ENCODE measurements at regions not wholly inside any gene's neighbourhood (a gene's known extent, or its start where the extent isn't known, plus 50 kb on each side); places are given as distances from the start of the nearest gene placed in this dataset.

- H3K9me3 ChIP-seq (ENCODE audit: control insufficient read depth, low read length) = no peaks in the 10 kb centered on the region
- no peak overlapping the region for H3K27ac ChIP-seq (ENCODE audit: insufficient read depth, low read length, poor library complexity, severe bottlenecking)
- H3K4me3 ChIP-seq (ENCODE audit: insufficient read depth, low read depth, low read length, poor library complexity, severe bottlenecking) = no peak overlapping the region
- no peaks in the 10 kb centered on the region for H3K4me1 ChIP-seq (ENCODE audit: control insufficient read depth, insufficient read depth, low read length, poor library complexity, severe bottlenecking)
- no peaks in the 10 kb centered on the region for H3K27me3 ChIP-seq (replicated peaks; ENCODE audit: control insufficient read depth, insufficient read depth, low read length, poor library complexity, severe bottlenecking)
- no peak for DNase-seq
- no peaks in the 10 kb centered on the region for H3K36me3 ChIP-seq (ENCODE audit: control insufficient read depth, insufficient read depth, low read length)
These were observed 1139.7 kb upstream of the TMEFF2 start for GRCh38 chr2:193334401-193334800.

- no peaks in the 10 kb centered on the region for H3K9me3 ChIP-seq (ENCODE audit: control insufficient read depth, low read length)
- no peak for DNase-seq
- H3K36me3 ChIP-seq (ENCODE audit: control insufficient read depth, insufficient read depth, low read length) = no peaks in the 10 kb centered on the region
- H3K4me3 ChIP-seq (ENCODE audit: insufficient read depth, low read depth, low read length, poor library complexity, severe bottlenecking) = no peak overlapping the region
- H3K4me1 ChIP-seq (ENCODE audit: control insufficient read depth, insufficient read depth, low read length, poor library complexity, severe bottlenecking) = no peaks in the 10 kb centered on the region
- no peak overlapping the region for H3K27ac ChIP-seq (ENCODE audit: insufficient read depth, low read length, poor library complexity, severe bottlenecking)
- no peaks in the 10 kb centered on the region for H3K27me3 ChIP-seq (replicated peaks; ENCODE audit: control insufficient read depth, insufficient read depth, low read length, poor library complexity, severe bottlenecking)
These were observed 1138.8 kb upstream of the TMEFF2 start for GRCh38 chr2:193333539-193333938.

- H3K27ac ChIP-seq (ENCODE audit: insufficient read depth, low read length, poor library complexity, severe bottlenecking) = no peak overlapping the region
- H3K36me3 ChIP-seq (ENCODE audit: control insufficient read depth, insufficient read depth, low read length) = no peaks in the 10 kb centered on the region
- H3K9me3 ChIP-seq (ENCODE audit: control insufficient read depth, low read length) = no peaks in the 10 kb centered on the region
- DNase-seq = no peak
- no peak overlapping the region for H3K4me3 ChIP-seq (ENCODE audit: insufficient read depth, low read depth, low read length, poor library complexity, severe bottlenecking)
- no peaks in the 10 kb centered on the region for H3K27me3 ChIP-seq (replicated peaks; ENCODE audit: control insufficient read depth, insufficient read depth, low read length, poor library complexity, severe bottlenecking)
- H3K4me1 ChIP-seq (ENCODE audit: control insufficient read depth, insufficient read depth, low read length, poor library complexity, severe bottlenecking) = no peaks in the 10 kb centered on the region
These were observed 1138.2 kb upstream of the TMEFF2 start for GRCh38 chr2:193332941-193333340.

GRCh38 chr2:193331676-193332075, 1136.9 kb upstream of the TMEFF2 start:
- DNase-seq = no peak

GRCh38 chr2:193326296-193326695, 1131.6 kb upstream of the TMEFF2 start:
- Histone ChIP-seq H3K36me3 (ENCODE audit: control insufficient read depth, insufficient read depth, low read length) (no peaks in the 10 kb centered on the region), H3K9me3 (ENCODE audit: control insufficient read depth, low read length) (no peaks in the 10 kb centered on the region), H3K27me3 (replicated peaks; ENCODE audit: control insufficient read depth, insufficient read depth, low read length, poor library complexity, severe bottlenecking) (no peaks in the 10 kb centered on the region), H3K4me3 (ENCODE audit: insufficient read depth, low read depth, low read length, poor library complexity, severe bottlenecking) (no peak overlapping the region), H3K4me1 (ENCODE audit: control insufficient read depth, insufficient read depth, low read length, poor library complexity, severe bottlenecking) (no peaks in the 10 kb centered on the region), H3K27ac (ENCODE audit: insufficient read depth, low read length, poor library complexity, severe bottlenecking) (no peak overlapping the region)
- no peak for DNase-seq

More at GRCh38 chr2:193331676-193332075, 1136.9 kb upstream of the TMEFF2 start:
- Histone ChIP-seq H3K27me3 (replicated peaks; ENCODE audit: control insufficient read depth, insufficient read depth, low read length, poor library complexity, severe bottlenecking) (no peaks in the 10 kb centered on the region), H3K4me1 (ENCODE audit: control insufficient read depth, insufficient read depth, low read length, poor library complexity, severe bottlenecking) (no peaks in the 10 kb centered on the region), H3K27ac (ENCODE audit: insufficient read depth, low read length, poor library complexity, severe bottlenecking) (no peak overlapping the region), H3K9me3 (ENCODE audit: control insufficient read depth, low read length) (no peaks in the 10 kb centered on the region), H3K4me3 (ENCODE audit: insufficient read depth, low read depth, low read length, poor library complexity, severe bottlenecking) (no peak overlapping the region), H3K36me3 (ENCODE audit: control insufficient read depth, insufficient read depth, low read length) (no peaks in the 10 kb centered on the region)

GRCh38 chr2:193315428-193316091, 1120.8 kb upstream of the TMEFF2 start:
- Histone ChIP-seq H3K9me3 (ENCODE audit: control insufficient read depth, low read length) (no peaks in the 10 kb centered on the region), H3K4me1 (ENCODE audit: control insufficient read depth, insufficient read depth, low read length, poor library complexity, severe bottlenecking) (no peaks in the 10 kb centered on the region), H3K27ac (ENCODE audit: insufficient read depth, low read length, poor library complexity, severe bottlenecking) (no peak overlapping the region), H3K27me3 (replicated peaks; ENCODE audit: control insufficient read depth, insufficient read depth, low read length, poor library complexity, severe bottlenecking) (no peaks in the 10 kb centered on the region), H3K36me3 (ENCODE audit: control insufficient read depth, insufficient read depth, low read length) (no peaks in the 10 kb centered on the region), H3K4me3 (ENCODE audit: insufficient read depth, low read depth, low read length, poor library complexity, severe bottlenecking) (no peak overlapping the region)
- no peak for DNase-seq

- Histone ChIP-seq H3K9me3 (ENCODE audit: control insufficient read depth, low read length) (no peaks in the 10 kb centered on the region), H3K36me3 (ENCODE audit: control insufficient read depth, insufficient read depth, low read length) (no peaks in the 10 kb centered on the region), H3K27ac (ENCODE audit: insufficient read depth, low read length, poor library complexity, severe bottlenecking) (no peak overlapping the region), H3K27me3 (replicated peaks; ENCODE audit: control insufficient read depth, insufficient read depth, low read length, poor library complexity, severe bottlenecking) (no peaks in the 10 kb centered on the region), H3K4me3 (ENCODE audit: insufficient read depth, low read depth, low read length, poor library complexity, severe bottlenecking) (no peak overlapping the region), H3K4me1 (ENCODE audit: control insufficient read depth, insufficient read depth, low read length, poor library complexity, severe bottlenecking) (no peaks in the 10 kb centered on the region)
- DNase-seq = no peak
These were observed 1108.7 kb upstream of the TMEFF2 start for GRCh38 chr2:193303464-193303863.

- Histone ChIP-seq H3K4me3 (ENCODE audit: insufficient read depth, low read depth, low read length, poor library complexity, severe bottlenecking) (no peak overlapping the region), H3K9me3 (ENCODE audit: control insufficient read depth, low read length) (no peaks in the 10 kb centered on the region), H3K4me1 (ENCODE audit: control insufficient read depth, insufficient read depth, low read length, poor library complexity, severe bottlenecking) (no peaks in the 10 kb centered on the region), H3K27ac (ENCODE audit: insufficient read depth, low read length, poor library complexity, severe bottlenecking) (no peak overlapping the region), H3K36me3 (ENCODE audit: control insufficient read depth, insufficient read depth, low read length) (no peaks in the 10 kb centered on the region), H3K27me3 (replicated peaks; ENCODE audit: control insufficient read depth, insufficient read depth, low read length, poor library complexity, severe bottlenecking) (no peaks in the 10 kb centered on the region)
- no peak for DNase-seq
These were observed 1099.6 kb upstream of the TMEFF2 start for GRCh38 chr2:193294371-193294770.

- Histone ChIP-seq H3K27me3 (replicated peaks; ENCODE audit: control insufficient read depth, insufficient read depth, low read length, poor library complexity, severe bottlenecking) (no peaks in the 10 kb centered on the region), H3K36me3 (ENCODE audit: control insufficient read depth, insufficient read depth, low read length) (no peaks in the 10 kb centered on the region), H3K4me3 (ENCODE audit: insufficient read depth, low read depth, low read length, poor library complexity, severe bottlenecking) (no peak overlapping the region), H3K9me3 (ENCODE audit: control insufficient read depth, low read length) (no peaks in the 10 kb centered on the region), H3K27ac (ENCODE audit: insufficient read depth, low read length, poor library complexity, severe bottlenecking) (no peak overlapping the region), H3K4me1 (ENCODE audit: control insufficient read depth, insufficient read depth, low read length, poor library complexity, severe bottlenecking) (no peaks in the 10 kb centered on the region)
- DNase-seq = no peak
These were observed 1084.6 kb upstream of the TMEFF2 start for GRCh38 chr2:193279361-193279760.

GRCh38 chr2:193276988-193277387, 1082.3 kb upstream of the TMEFF2 start:
- no peaks in the 10 kb centered on the region for H3K4me1 ChIP-seq (ENCODE audit: control insufficient read depth, insufficient read depth, low read length, poor library complexity, severe bottlenecking)
- H3K27ac ChIP-seq (ENCODE audit: insufficient read depth, low read length, poor library complexity, severe bottlenecking) = no peak overlapping the region
- no peak overlapping the region for H3K4me3 ChIP-seq (ENCODE audit: insufficient read depth, low read depth, low read length, poor library complexity, severe bottlenecking)
- no peaks in the 10 kb centered on the region for H3K27me3 ChIP-seq (replicated peaks; ENCODE audit: control insufficient read depth, insufficient read depth, low read length, poor library complexity, severe bottlenecking)
- no peaks in the 10 kb centered on the region for H3K36me3 ChIP-seq (ENCODE audit: control insufficient read depth, insufficient read depth, low read length)
- no peaks in the 10 kb centered on the region for H3K9me3 ChIP-seq (ENCODE audit: control insufficient read depth, low read length)
- no peak for DNase-seq
